ENCODE measurements at regions not wholly inside any gene's neighbourhood (a gene's known extent, or its start where the extent isn't known, plus 50 kb on each side); places are given as distances from the start of the nearest gene placed in this dataset.

GRCh38 chr13:80132741-80133601 is 208.0 kb downstream of the SPRY2 start:
- POLR2A ChIA-PET = no interaction called here
- DNase-seq (ENCODE audit: extremely low spot score) = no peak
- CTCF ChIA-PET = interaction anchor here (1.0 to 1.9 kb wide), 4 partner anchors 11 to 22 kb away, joined by 3 to 5 read pairs (median 3); no protein-coding TSS in a partner anchor
- TF ChIP-seq CTCF (IDR thresholded peaks at IDR 0.05; ENCODE audit: control extremely low read depth, extremely low read depth, low read depth, missing control alignments) = no peak

- TF ChIP-seq CTCF (IDR thresholded peaks at IDR 0.05; ENCODE audit: control extremely low read depth, extremely low read depth, low read depth, missing control alignments) = no peak
- CTCF ChIA-PET = no interaction called here
- no peak for DNase-seq (ENCODE audit: extremely low spot score)
- POLR2A ChIA-PET = no interaction called here
Observed at GRCh38 chr13:80131204-80131603, 209.7 kb downstream of the SPRY2 start.

DNA sequence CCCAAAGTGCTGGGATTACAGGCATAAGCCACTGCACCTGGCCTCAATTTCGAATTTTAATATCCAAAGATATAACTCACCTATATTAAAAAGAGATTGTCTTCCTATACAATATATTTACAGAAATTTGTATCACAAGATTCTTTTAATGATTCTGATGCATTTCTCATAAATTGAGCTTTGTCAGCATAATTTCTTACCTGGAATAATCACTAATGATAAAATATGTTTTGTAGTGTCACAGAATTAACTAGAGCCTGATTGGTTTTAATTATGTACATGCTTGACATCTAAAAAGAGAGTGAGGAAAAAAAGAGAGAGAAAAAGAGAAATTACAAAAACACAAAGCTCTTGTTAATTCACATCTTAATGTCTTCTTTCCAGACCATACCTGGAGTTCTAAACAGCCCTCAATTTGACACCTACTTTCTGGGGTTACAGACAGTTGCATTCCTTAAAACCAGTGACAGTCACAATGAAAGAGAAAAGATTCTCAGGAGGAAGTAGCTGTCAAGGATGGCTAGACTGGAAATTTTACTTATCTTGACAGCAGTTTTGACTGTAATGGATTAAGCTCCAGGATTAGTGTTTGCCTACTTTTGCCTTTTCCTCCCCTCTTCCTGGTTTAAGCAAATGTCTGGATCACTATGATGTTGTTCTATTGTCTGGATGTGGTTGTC is 214.4 kb downstream of the SPRY2 start:
- DNase-seq (ENCODE audit: extremely low spot score) = no peak
- CTCF ChIA-PET = no interaction called here
- POLR2A ChIA-PET = no interaction called here
- TF ChIP-seq CTCF (IDR thresholded peaks at IDR 0.05; ENCODE audit: control extremely low read depth, extremely low read depth, low read depth, missing control alignments) = no peak

GRCh38 chr13:80123945-80124344 is 217.0 kb downstream of the SPRY2 start:
- POLR2A ChIA-PET = no interaction called here
- no peak for TF ChIP-seq CTCF (IDR thresholded peaks at IDR 0.05; ENCODE audit: control extremely low read depth, extremely low read depth, low read depth, missing control alignments)
- no peak for DNase-seq (ENCODE audit: extremely low spot score)
- CTCF ChIA-PET = interaction anchor here (1.0 kb wide), 2 partner anchors 11 to 14 kb away, joined by 3 read pairs; no protein-coding TSS in a partner anchor

GRCh38 chr13:80121038-80121437 is 219.9 kb downstream of the SPRY2 start:
- no peak for DNase-seq (ENCODE audit: extremely low spot score)
- POLR2A ChIA-PET = no interaction called here
- CTCF ChIA-PET = interaction anchor here (1.1 kb wide), 1 partner anchor 12 kb away, joined by 5 read pairs; no protein-coding TSS in a partner anchor
- TF ChIP-seq CTCF (IDR thresholded peaks at IDR 0.05; ENCODE audit: control extremely low read depth, extremely low read depth, low read depth, missing control alignments) = no peak

DNA sequence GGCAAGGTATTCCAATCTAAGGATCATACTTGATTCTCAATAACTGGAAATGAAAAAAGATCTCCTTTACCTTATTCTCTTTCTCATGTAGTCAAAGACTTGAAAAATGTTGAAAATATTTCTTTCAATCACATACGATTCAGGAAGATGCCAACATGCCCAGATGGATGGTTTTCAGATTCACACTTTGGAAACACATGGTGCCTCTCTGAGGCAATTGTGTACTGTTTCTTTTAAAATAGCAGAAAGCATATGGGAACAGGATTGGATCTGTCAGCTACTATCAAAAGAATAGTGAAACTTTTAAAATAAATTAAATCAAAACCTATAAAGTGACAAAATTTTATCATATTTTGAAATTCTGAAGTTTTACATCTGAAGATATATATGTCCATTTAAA is 222.4 kb downstream of the SPRY2 start:
- no peak for DNase-seq (ENCODE audit: extremely low spot score)
- ChIA-PET POLR2A (no interaction called here), CTCF (interaction anchor here (1.5 kb wide), 1 partner anchor 21 kb away, joined by 3 read pairs; no protein-coding TSS in a partner anchor)
- no peak for TF ChIP-seq CTCF (IDR thresholded peaks at IDR 0.05; ENCODE audit: control extremely low read depth, extremely low read depth, low read depth, missing control alignments)
